CD4-positive, alpha-beta T cell treated with Interleukin-15 for 4 hours (primary cell): ENCODE measurements at regions not wholly inside any gene's neighbourhood (a gene's known extent, or its start where the extent isn't known, plus 50 kb on each side); places are given as distances from the start of the nearest gene placed in this dataset.
"Not testable (repeated sequence)": the region's sequence is repeated elsewhere in the genome, so short reads cannot be mapped to it uniquely, and the experiment has no call there.

Experiments
- DNase-seq: peaks from one replicate; pipeline ENCODE4 v3.0.0-alpha.2; 2020; ENCODE audit warnings: low spot score

DNA sequence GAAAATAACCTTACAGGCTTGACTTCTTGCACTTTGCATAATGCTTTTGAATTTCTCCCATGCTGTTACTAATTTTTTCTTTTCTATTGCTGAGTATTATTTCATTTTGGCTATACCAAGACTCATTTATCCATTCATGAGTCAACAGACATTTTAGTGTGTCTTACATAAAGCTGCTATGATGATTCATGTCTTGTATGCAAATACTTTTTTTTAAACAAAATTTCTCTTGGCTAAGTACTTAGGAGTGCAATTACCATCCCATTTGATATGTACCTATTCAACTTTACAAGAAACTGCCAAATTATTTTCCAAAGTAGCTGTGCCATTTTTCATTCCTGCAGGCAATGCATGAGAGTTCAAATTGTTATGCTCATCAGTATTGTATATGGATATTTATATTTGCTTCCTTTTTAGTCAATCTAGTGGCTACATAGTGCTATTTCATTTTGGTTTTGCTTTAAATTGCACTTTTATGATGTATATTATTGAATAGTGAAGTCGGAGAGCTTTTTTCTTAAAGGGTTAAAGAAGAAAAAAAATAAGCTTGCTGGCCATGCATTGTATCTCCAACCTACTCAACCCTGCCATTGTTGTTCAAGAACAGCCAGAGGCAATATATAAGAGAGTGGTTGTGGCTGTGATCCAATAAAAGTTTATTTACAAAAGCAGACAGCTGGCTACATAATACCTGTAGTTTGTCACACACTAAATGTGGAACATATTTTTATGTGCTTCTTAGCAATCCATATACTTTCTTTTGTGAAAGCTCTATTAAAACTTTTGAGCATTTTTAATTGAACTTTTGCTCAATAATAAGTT lies 862.8 kb downstream of the KCNT2 start:
- DNase-seq: no peak

DNA sequence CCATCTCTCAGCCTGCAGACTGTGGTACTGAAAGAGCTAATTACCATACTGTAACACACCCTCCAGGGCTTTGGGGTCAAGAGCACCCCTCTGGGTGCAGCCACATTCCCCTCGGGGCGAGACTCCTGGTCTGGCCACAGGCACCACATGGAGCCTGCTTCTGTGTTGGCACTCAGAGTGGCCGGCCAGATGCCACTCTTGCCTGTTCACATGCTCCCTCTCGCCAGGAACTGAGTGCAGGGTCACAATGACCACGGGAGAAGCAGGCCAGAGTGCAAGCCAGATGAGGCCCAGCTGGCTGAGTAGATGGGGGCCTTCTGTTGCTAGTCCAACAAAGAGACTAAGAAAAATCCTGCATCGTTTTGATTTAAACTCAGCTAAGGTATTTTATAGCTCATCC lies 864.0 kb downstream of the KCNT2 start:
- DNase-seq: no peak

DNA sequence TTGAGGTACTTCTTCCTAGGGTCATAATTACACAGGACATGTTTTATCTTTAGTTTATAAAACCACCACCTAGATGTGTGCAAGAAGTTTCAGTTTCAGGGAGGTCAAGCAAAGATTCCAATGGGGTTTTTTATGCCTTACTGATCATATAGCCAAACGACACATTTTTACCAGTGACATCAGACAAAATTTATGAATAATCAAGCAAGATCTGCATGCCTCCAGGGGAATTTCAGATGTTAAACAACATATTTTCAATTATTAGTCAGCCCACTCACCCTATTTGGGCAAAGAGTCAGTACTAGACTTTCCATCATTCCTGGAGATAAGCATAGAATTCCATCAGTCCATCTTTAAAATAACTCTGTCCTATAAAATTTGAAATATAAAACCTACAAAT lies 867.4 kb downstream of the KCNT2 start:
- no peak for DNase-seq

DNA sequence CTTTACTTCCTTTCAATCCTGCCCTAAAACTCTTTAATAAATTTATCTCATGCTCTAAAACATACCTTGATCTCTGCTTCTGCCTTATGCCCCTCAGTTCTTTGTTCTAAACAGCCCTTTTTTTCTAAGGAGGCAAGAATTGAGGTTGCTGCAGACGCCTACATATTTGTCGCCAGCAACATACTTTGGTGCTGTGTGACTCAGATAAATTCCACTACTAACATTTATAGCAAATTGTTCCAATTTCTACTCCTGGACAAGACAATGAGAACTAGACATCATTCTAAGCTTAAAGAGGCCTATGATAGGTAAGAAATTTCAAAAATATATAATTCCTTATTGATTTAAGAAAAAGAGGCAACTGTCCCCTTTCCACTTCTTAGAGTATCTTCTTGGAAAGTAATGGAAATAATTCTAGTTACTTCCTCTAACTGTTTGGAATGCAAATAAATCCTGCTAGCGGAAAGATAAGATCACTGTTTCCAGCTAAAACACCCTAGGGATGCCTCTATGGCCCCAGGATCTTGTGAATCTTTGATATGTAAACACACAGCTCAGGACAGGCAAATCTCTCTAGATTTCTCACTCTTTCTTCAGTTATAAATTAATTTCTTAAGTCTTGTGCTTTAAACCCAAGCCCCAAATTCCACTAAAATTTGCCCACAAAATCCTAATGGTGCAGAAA lies 869.1 kb downstream of the KCNT2 start:
- no peak for DNase-seq

DNA sequence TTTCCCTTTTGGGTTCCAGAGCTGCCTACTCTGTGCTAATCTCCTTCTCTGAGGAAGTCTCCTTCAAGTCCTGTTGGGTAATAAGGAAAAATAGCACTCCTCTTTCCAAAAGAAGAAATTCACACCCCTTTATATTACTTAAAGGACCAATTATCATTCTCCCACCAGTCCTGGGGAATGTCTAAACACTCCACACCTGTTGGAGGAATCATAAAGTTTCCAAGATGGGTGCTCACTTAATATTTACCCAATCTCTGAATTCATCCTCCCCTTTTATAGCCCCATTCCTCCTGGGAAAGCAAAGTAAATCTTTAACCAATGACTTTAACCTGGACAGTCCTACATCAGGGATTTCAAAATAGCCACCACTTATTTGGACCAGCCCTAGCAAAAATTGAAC lies 873.1 kb downstream of the KCNT2 start:
- DNase-seq: no peak

DNA sequence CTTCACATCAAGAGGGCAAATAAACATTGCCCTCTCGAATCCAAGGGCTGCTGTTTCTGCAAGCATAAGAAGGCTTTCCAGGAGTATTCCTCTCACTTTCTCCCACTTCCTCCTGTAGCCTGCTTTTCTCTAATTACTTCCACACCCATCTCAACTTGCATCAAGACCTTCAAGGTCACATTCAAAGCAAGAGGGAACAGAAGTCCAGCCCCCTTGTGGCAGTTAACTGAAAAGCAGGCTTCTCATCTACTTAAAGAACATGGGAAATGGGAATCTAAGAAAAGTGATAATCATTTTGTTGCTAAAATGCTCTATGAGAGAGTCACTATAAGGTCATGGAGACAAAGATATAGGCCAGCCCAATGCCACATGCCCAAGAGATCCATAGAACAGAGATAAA lies 874.4 kb downstream of the KCNT2 start:
- DNase-seq: no peak

DNA sequence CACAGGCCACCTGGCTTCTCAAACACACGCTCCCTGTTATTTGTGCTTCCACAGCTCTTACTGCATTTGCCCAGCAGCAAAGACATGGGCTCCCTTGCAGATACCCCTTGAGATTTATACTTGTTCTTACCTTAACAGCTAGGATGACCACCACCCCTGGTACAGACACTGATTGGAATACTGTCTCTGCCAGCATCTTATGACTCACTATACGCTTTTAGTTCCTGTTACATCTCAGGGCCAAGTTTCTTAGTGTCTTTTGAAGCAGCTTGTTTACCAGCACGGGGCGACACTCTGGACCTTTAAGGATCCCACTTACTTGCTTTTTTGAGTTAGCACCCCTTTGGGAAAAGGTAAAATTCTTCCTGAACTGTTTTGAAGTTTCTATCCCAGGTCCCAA lies 874.8 kb downstream of the KCNT2 start:
- no peak for DNase-seq

DNA sequence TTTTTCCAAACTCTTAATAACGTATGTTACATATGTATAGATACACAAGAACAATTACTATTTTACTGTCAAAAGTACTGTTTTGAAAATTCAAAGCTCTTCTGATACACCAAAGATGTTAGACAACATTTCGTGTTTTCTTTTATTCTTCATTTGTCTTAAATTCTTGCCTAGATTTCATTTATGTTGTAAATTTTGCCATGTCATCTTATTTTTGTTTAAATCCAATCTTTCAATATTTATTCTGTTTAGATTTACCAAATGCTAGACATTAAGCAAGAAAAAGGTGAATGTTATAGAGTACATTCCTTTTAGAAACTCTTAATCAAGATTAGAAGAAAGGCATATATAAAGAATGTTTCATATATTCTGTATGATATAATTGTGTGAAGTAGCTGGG lies 876.9 kb downstream of the KCNT2 start:
- DNase-seq: no peak

DNA sequence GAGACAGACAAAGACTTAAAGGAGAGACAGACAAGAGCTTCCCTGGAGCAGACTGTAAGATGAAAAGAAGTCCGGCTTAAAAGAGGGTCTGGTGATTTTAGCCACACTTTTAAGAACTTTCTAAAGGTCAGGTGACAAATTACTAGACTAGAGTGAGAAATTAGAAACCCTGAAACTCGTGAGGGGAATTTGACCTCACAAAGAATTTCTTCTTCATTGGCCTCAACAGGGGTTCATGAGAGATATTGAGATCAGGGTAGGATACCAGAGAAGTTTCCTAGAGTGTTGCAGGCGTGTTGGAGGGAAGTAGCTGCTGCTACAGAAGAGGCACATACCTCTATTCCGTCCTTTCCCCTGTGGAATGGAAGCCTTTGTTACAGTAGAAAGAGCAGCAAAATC lies 884.4 kb downstream of the KCNT2 start:
- DNase-seq: no peak

DNA sequence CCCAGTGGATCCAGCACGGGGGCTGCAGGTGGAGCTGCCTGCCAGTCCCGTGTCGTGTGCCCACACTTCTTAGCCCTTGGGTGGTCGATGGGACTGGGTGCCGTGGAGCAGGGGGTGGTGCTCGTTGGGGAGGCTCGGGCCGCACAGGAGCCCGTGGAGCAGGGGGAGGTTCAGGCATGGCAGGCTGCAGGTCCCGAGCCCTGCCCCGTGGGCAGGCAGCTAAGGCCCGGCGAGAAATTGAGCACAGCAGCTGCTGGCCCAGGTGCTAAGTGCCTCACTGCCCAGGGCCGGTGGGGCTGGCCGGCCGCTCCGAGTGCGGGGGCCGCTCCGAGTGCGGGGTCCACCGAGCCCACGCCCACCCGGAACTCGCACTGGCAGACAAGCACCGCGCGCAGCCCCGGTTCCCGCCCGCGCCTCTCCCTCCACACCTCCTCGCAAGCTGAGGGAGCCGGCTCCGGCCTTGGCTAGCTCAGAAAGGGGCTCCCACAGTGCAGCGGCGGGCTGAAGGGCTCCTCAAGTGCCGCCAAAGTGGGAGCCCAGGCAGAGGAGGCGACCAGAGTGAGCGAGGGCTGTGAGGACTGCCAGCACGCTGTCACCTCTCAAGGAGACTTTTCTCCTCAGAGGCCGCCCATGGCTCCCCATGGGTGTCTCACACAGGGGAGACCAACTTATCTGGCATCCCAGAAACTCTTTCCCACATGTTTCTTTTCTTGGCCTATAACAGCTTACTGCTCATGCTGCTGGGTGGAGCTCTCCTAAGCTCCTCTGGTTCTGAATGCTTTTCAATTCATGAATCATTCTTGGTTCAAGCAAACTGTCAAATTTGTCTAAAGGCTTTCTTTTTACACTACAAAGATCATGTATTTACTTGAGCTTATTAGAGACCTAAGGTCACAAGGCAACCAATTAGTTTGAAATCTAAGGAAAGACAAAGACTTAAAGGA lies 885.1 kb downstream of the KCNT2 start:
- DNase-seq: not testable (repeated sequence)

DNA sequence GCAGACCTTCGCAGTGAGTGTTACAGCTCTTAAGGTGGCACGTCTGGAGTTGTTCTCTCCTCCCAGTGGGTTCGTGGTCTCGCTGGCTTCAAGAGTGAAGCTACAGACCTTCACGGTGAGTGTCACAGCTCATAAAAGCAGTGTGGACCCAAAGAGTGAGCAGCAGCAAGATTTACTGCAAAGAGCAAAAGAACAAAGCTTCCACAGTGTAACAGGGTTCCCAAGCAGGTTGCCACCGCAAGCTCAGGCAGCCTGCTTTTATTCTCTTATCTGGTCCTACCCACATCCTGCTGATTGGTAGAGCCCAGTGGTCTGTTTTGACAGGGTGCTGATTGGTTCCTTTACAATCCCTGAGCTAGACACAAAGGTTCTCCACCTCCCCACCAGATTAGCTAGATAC lies 886.1 kb downstream of the KCNT2 start:
- DNase-seq: not testable (repeated sequence)

DNA sequence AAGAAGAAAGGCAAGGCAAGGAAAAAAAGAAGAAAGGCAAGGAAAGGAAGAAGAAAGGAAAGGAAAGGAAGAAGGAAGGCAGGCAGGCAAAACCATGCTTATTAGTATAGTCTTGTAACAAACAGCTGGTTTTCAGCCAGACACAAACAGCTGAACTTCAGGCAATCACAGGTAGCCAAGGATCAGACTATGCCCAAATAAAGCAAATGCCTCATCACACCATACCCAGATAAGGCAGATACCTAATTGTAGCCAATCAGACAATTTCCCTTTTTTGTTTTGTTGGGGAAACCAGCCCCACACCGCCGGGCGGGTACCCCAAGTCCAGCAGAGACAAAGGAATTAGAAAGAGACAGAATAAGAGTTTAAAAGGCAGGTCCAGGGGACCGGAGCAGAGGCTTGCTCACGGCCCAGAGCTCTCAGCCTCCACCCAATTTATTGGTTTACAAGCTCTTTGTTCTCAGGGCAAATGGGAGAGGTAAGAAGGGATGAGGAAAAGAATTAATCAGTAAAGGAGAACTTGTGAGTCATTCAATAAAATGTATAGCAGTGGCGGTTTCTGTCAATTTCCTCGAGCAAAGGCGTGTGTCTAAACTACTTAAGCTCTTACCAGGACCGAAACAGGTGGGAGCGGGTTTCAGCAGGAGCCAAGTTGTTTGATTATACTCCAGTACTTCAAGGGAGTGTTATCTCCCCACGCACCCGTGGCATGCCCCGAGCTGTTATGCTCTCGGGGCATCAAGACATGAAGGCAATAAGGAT lies 886.8 kb downstream of the KCNT2 start:
- no peak for DNase-seq

DNA sequence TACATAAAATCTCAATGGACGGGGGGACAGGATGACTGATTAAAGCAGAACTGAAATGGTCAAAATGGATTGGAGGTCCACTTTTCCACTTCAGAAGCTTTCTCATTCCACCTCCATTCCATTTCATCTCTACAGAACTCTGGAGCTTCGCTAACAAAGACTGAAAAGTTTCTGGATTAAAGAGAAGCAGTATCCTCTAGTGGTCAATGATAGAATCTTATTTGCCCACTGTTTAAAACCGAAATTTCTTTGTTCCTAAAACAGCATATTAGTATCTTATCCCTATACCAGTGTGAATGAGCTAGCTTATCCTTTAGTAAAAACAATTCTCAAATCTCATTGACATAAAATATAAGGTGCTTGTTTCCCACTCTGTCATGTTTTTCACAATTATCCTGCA lies 890.6 kb downstream of the KCNT2 start:
- DNase-seq: no peak

DNA sequence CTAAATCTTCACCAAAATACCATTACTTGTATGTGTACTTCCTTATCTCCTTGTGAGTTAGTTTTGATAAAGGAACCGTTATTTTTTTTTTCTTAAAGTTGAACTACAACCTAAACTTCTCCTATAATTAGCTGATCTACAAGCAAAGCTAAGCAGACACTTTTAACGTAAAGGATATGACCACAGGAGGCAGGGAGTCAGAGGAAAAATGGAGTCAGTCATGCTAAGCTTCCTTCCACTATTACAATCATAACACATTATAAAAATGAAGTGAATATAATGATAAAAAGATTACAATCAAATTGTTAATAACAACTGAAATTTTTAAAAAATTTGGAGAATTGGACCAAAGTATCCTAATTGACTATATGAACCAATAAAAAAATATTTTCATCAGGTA lies 892.6 kb downstream of the KCNT2 start:
- DNase-seq: no peak

DNA sequence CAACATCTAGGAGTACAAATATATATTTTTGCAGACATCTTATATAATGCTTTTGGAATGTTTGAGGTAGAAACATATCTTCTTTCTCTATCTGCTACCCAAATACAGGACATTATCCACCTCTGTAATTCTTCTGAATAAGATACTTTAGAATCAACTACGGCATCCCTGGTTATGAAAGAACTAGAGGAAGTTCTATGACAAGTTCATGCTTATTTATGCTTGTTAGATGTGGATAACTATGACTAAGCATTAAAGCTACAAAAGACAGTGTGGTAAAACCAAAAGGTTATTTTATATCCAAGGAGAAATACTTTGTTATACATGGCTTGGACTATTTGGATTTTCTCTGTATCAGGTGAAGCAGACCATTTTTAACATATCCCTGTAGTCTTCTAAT lies 894.0 kb downstream of the KCNT2 start:
- DNase-seq: no peak

DNA sequence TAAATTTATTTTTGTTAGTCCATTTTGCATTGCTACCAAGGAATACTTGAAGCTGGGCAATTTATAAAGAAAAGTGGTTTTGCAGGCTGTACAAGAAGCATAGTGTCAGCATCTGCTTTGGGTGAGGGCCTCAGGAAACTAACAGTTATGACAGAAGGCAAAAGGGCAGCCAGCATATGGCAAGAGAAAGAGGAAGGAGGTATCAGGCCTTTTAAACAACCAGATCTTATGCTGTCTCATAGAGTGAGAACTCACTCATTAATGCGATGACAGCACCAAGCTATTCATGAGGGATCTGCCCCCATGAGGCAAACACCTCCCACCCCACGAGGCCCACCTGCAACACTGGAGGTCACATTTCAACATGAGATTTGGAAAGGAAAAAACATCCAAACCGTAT lies 898.4 kb downstream of the KCNT2 start:
- no peak for DNase-seq

DNA sequence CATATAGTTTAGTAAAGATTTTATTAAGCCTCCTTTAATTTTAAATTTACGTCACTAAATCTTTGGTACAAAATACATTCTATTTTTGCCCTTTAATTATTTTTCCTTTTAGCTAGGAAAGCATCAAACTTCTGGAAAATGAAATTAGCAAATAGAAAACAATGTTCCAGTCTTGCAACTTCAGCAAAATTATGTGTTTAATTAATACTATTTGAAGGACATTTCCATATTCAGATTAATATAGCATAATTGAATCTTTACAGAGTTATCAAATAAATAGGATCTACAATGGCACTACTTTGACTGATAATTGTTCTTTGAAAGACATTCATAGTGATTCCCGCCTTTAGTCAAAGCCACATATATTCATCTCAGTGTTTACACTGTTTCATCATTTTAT lies 904.2 kb downstream of the KCNT2 start:
- no peak for DNase-seq

DNA sequence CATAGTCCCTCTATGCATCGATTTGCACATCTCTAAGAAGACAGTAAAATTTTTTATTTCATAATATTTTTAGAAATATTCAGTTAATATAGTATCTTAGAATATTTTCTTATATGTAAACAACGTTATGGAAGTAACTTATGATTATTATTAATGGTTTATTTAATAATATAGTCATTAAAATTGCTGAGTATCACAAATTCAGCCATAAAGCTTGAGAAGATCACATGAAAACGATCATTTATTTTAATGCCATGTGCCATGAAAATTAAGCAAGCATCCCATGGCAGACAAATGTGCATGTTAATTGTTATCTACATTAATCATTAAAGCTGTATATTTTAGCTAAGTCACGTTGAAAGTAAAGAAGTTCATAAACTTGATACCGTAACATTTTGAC lies 907.1 kb downstream of the KCNT2 start:
- no peak for DNase-seq

DNA sequence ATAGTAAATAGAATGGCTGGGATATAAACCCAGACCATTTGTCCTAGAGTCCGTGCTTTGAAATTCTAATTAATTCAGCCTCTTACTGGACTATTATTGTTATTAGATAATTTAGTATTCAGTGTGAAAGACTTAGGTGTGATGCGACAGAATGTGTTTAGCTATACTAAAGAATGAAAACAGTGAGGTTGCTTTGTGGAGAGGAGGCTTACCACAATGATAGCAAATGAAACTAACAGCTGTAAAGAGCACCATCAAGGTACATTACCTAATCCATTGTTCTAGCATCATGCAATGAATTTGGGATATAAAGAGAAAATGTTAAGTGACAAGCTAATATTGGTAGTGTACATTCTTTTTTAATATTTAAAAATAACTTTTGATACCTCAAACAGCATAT lies 911.1 kb downstream of the KCNT2 start:
- DNase-seq: no peak

DNA sequence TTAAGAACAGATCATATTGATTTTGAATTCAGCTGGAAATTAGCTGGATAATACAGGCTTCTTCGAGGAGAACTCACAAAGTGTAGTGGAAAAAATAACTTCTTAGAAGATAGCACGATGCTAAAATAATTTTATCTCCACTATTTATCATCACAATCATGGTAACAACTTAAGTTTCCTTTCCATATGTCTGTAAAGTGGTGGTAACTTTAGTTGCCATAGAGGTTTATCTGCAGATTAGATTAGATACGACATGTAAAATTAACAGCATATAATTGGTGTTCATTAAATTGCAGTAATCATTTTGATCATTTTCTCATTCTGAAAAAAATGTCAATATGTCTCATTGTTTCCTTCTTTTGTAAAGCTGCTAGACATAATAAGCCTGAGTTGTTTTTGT lies 921.5 kb downstream of the KCNT2 start:
- no peak for DNase-seq

DNA sequence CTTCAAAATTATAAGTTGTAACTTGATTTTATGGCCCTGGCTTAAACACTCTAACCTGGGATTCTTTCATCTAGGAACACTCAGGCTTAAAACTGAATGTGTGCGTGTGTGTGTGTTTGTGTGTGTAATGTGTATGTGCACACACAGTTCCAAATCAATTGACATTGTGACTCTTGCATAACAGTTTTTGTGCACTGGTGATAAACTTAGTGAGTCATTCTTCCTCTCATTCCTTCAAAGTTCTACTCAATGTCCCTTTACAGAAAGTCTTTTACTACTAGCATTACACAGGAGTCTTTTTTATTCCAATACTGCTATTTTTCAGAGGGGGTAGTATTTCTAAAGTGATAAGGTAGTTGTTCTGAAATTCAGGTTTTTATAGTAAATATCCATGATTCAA lies 943.6 kb downstream of the KCNT2 start:
- no peak for DNase-seq
